Activated T-helper 9 cell treated with anti-CD3 and anti-CD28 coated beads, Interleukin-2, amount 50 U/mL, for 16 hours (primary cell): ENCODE measurements at regions not wholly inside any gene's neighbourhood (a gene's known extent, or its start where the extent isn't known, plus 50 kb on each side); places are given as distances from the start of the nearest gene placed in this dataset.

Experiments
- DNase-seq: peaks from one replicate; pipeline ENCODE4 v3.0.0-alpha.2; 2020; ENCODE audit warnings: low read depth

- no peak for DNase-seq
Observed at GRCh38 chr6:147716434-147716833, 207.9 kb downstream of the SAMD5 start.

GRCh38 chr6:147717991-147718390 lies 209.5 kb downstream of the SAMD5 start:
- DNase-seq, result no peak

GRCh38 chr6:147722158-147722557 lies 213.7 kb downstream of the SAMD5 start:
- no peak for DNase-seq

GRCh38 chr6:147724454-147724853 lies 216.0 kb downstream of the SAMD5 start:
- no peak for DNase-seq

GRCh38 chr6:147726342-147726741 lies 217.9 kb downstream of the SAMD5 start:
- DNase-seq, result no peak

GRCh38 chr6:147728903-147729302 lies 220.4 kb downstream of the SAMD5 start:
- DNase-seq, result no peak

- no peak for DNase-seq
Observed at GRCh38 chr6:147733686-147734085, 225.2 kb downstream of the SAMD5 start.

GRCh38 chr6:147734151-147734550 lies 225.7 kb downstream of the SAMD5 start:
- no peak for DNase-seq

- DNase-seq, result no peak
Observed at GRCh38 chr6:147735924-147736323, 227.4 kb downstream of the SAMD5 start.

GRCh38 chr6:147737115-147737514 lies 228.6 kb downstream of the SAMD5 start:
- no peak for DNase-seq

GRCh38 chr6:147738099-147738498 lies 229.6 kb downstream of the SAMD5 start:
- no peak for DNase-seq

- no peak for DNase-seq
Observed at GRCh38 chr6:147738516-147739162, 230.1 kb downstream of the SAMD5 start.

- no peak for DNase-seq
Observed at GRCh38 chr6:147740326-147740725, 231.8 kb downstream of the SAMD5 start.

GRCh38 chr6:147740916-147741315 lies 232.4 kb downstream of the SAMD5 start:
- DNase-seq, result no peak

- DNase-seq, result no peak
Observed at GRCh38 chr6:147741389-147741788, 232.9 kb downstream of the SAMD5 start.

- DNase-seq, result no peak
Observed at GRCh38 chr6:147742440-147742839, 233.9 kb downstream of the SAMD5 start.

- no peak for DNase-seq
Observed at GRCh38 chr6:147744012-147744411, 235.5 kb downstream of the SAMD5 start.

- DNase-seq, result no peak
Observed at GRCh38 chr6:147749331-147749730, 240.8 kb downstream of the SAMD5 start.

- no peak for DNase-seq
Observed at GRCh38 chr6:147750413-147750812, 241.9 kb downstream of the SAMD5 start.

GRCh38 chr6:147751232-147751631 lies 242.7 kb downstream of the SAMD5 start:
- DNase-seq, result no peak

GRCh38 chr6:147752689-147753403 lies 244.4 kb downstream of the SAMD5 start:
- DNase-seq, result no peak

- no peak for DNase-seq
Observed at GRCh38 chr6:147755999-147756398, 247.5 kb downstream of the SAMD5 start.

GRCh38 chr6:147756891-147757290 lies 248.4 kb downstream of the SAMD5 start:
- DNase-seq, result no peak

- no peak for DNase-seq
Observed at GRCh38 chr6:147757291-147757690, 248.8 kb downstream of the SAMD5 start.
